ENCODE measurements at regions not wholly inside any gene's neighbourhood (a gene's known extent, or its start where the extent isn't known, plus 50 kb on each side); places are given as distances from the start of the nearest gene placed in this dataset.

DNA sequence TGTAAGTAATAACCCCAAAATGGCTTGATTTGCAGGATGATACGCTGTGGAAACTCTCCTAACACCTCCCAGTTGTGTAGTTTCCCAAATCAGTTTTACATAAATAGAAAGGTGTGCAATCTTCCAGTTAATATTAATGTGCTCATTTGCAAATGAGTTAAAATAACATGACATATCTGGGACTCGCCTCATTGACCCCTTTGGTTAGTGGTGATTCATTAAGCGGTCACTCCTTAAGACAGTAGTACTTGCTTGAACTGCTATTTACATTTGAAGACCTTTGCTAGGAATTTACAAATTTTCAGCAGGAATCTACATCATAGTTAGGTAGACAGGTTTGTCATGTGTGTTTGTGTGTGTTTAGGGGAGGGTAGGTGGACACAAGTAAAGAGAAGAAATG is 1367.7 kb upstream of the CELF4 start:
- Histone ChIP-seq H4K20me1 (ENCODE audit: low read depth, low read length) (no peaks in the 10 kb centered on the region), H2AFZ (ENCODE audit: low read depth, low read length, severe bottlenecking) (no peak overlapping the region), H3K9ac (ENCODE audit: low read length) (no peak overlapping the region), H3K36me3 (ENCODE audit: low read length) (no peaks in the 10 kb centered on the region), H3K4me3 (ENCODE audit: insufficient read depth, low read length, poor library complexity, severe bottlenecking) (no peak overlapping the region), H3K79me2 (ENCODE audit: insufficient read depth, low read length) (no peaks in the 10 kb centered on the region), H3K4me2 (ENCODE audit: low read depth, low read length, poor library complexity, severe bottlenecking) (no peak overlapping the region), H3K27ac (ENCODE audit: low read depth, low read length) (no peak overlapping the region), H3F3A (ENCODE audit: insufficient read depth) (no peaks in the 10 kb centered on the region), H3K27me3 (ENCODE audit: low read length) (no peaks in the 10 kb centered on the region), H3K9me3 (ENCODE audit: insufficient read depth, low read length) (no peaks in the 10 kb centered on the region), H3K9me2 (replicated peaks; ENCODE audit: insufficient read depth, low read length) (no peaks in the 10 kb centered on the region)
- TF ChIP-seq EZH2phosphoT487 (conservative IDR thresholded peaks at IDR 0.05; ENCODE audit: low read length) = no peak
- TF ChIP-seq, protein P1, sequence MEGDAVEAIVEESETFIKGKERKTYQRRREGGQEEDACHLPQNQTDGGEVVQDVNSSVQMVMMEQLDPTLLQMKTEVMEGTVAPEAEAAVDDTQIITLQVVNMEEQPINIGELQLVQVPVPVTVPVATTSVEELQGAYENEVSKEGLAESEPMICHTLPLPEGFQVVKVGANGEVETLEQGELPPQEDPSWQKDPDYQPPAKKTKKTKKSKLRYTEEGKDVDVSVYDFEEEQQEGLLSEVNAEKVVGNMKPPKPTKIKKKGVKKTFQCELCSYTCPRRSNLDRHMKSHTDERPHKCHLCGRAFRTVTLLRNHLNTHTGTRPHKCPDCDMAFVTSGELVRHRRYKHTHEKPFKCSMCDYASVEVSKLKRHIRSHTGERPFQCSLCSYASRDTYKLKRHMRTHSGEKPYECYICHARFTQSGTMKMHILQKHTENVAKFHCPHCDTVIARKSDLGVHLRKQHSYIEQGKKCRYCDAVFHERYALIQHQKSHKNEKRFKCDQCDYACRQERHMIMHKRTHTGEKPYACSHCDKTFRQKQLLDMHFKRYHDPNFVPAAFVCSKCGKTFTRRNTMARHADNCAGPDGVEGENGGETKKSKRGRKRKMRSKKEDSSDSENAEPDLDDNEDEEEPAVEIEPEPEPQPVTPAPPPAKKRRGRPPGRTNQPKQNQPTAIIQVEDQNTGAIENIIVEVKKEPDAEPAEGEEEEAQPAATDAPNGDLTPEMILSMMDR (IDR thresholded peaks at IDR 0.05; ENCODE audit: insufficient read depth, low read length, poor library complexity, severe bottlenecking) = no peak

DNA sequence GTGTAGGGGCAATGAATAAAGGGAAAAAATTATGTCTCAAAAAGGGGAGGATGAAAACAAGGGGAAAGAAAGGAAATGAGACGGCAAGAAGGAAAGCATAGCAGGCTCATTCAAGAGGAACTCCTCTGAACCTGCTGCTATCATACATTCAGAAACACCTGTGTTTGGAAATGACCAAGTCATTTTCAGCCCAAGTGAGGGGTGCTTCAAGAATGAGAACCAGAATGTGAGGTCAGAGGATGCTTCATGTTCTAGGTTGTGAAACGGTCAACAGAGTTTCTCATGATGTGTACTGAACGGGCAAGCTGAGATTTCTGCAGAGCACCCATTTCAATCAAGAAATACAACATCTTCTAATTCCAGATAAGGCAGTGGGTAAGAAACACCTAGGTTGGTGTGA is 1367.2 kb upstream of the CELF4 start:
- Histone ChIP-seq H2AFZ (ENCODE audit: low read depth, low read length, severe bottlenecking) (no peak overlapping the region), H3K27ac (ENCODE audit: low read depth, low read length) (no peak overlapping the region), H4K20me1 (ENCODE audit: low read depth, low read length) (no peaks in the 10 kb centered on the region), H3K4me2 (ENCODE audit: low read depth, low read length, poor library complexity, severe bottlenecking) (no peak overlapping the region), H3K27me3 (ENCODE audit: low read length) (no peaks in the 10 kb centered on the region), H3K9ac (ENCODE audit: low read length) (no peak overlapping the region), H3K9me2 (replicated peaks; ENCODE audit: insufficient read depth, low read length) (no peaks in the 10 kb centered on the region), H3F3A (ENCODE audit: insufficient read depth) (no peaks in the 10 kb centered on the region), H3K79me2 (ENCODE audit: insufficient read depth, low read length) (no peaks in the 10 kb centered on the region), H3K9me3 (ENCODE audit: insufficient read depth, low read length) (no peaks in the 10 kb centered on the region), H3K4me3 (ENCODE audit: insufficient read depth, low read length, poor library complexity, severe bottlenecking) (no peak overlapping the region), H3K36me3 (ENCODE audit: low read length) (no peaks in the 10 kb centered on the region)
- TF ChIP-seq EZH2phosphoT487 (conservative IDR thresholded peaks at IDR 0.05; ENCODE audit: low read length) = no peak
- TF ChIP-seq, protein P1 (IDR thresholded peaks at IDR 0.05; ENCODE audit: insufficient read depth, low read length, poor library complexity, severe bottlenecking) = no peak

DNA sequence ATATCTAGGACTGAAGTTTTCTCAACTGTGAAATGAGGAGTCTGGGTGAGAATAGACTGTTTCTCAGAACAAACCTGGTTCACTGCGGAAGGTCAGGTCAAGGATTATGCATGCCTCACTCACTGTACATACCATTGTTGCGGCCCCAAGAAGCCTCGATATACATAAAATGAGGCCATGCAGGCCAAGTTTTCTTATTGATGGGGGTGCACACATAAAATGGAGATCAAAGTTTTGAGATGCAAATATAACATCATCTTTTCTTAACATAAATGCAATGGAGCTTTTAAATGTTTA is 1366.1 kb upstream of the CELF4 start:
- no peak overlapping the region for H3K27ac ChIP-seq (ENCODE audit: low read depth, low read length)
- no peak overlapping the region for H3K4me3 ChIP-seq (ENCODE audit: insufficient read depth, low read length, poor library complexity, severe bottlenecking)
- H2AFZ ChIP-seq (ENCODE audit: low read depth, low read length, severe bottlenecking) = no peak overlapping the region
- no peak overlapping the region for H3K4me2 ChIP-seq (ENCODE audit: low read depth, low read length, poor library complexity, severe bottlenecking)
- TF ChIP-seq EZH2phosphoT487 (conservative IDR thresholded peaks at IDR 0.05; ENCODE audit: low read length) = no peak
- TF ChIP-seq, protein P1 (IDR thresholded peaks at IDR 0.05; ENCODE audit: insufficient read depth, low read length, poor library complexity, severe bottlenecking) = no peak
- H3K9me2 ChIP-seq (replicated peaks; ENCODE audit: insufficient read depth, low read length) = no peaks in the 10 kb centered on the region
- no peaks in the 10 kb centered on the region for H3K36me3 ChIP-seq (ENCODE audit: low read length)
- no peaks in the 10 kb centered on the region for H3K9me3 ChIP-seq (ENCODE audit: insufficient read depth, low read length)
- H3K79me2 ChIP-seq (ENCODE audit: insufficient read depth, low read length) = no peaks in the 10 kb centered on the region
- no peaks in the 10 kb centered on the region for H3F3A ChIP-seq (ENCODE audit: insufficient read depth)
- H3K9ac ChIP-seq (ENCODE audit: low read length) = no peak overlapping the region
- no peaks in the 10 kb centered on the region for H4K20me1 ChIP-seq (ENCODE audit: low read depth, low read length)
- no peaks in the 10 kb centered on the region for H3K27me3 ChIP-seq (ENCODE audit: low read length)

Data from SU-DHL-6 (cell line).